T-helper 2 cell treated with Interferon-gamma antibody and Interleukin-4, amounts not matched to agents 5 μg/mL and 100 μg/mL, for 36 hours (primary cell): ENCODE measurements at regions not wholly inside any gene's neighbourhood (a gene's known extent, or its start where the extent isn't known, plus 50 kb on each side); places are given as distances from the start of the nearest gene placed in this dataset.
A peak's percentile ranks its signal among the peaks of the same experiment; 100 is the strongest.
"Not testable (repeated sequence)": the region's sequence is repeated elsewhere in the genome, so short reads cannot be mapped to it uniquely, and the experiment has no call there.

Experiments
- DNase-seq: peaks from one replicate; pipeline ENCODE4 v3.0.0; 2021; ENCODE audit warnings: low spot score
- H3K27ac Mint-ChIP-seq: one replicate; pipeline ENCODE4 v1.8.0; 2021; ENCODE audit warnings: mild to moderate bottlenecking, mixed read lengths
- H3K27me3 Mint-ChIP-seq: one replicate; pipeline ENCODE4 v1.8.0; 2021; ENCODE audit warnings: low read depth, mixed read lengths
- H3K36me3 Mint-ChIP-seq: one replicate; pipeline ENCODE4 v1.8.0; 2021; ENCODE audit warnings: low read depth, mixed read lengths
- H3K4me1 Mint-ChIP-seq: one replicate; pipeline ENCODE4 v1.8.0; 2021; ENCODE audit warnings: low read depth, mixed read lengths
- H3K4me3 Mint-ChIP-seq: one replicate; pipeline ENCODE4 v1.8.0; 2022; ENCODE audit warnings: mild to moderate bottlenecking, moderate library complexity, mixed read lengths
- H3K9me3 Mint-ChIP-seq: one replicate; pipeline ENCODE4 v1.8.0; 2021; ENCODE audit warnings: mixed read lengths

- peak; percentile 15 for DNase-seq
- peaks cover 21% of the 10 kb centered on the region for H3K4me1 Mint-ChIP-seq
- peak overlapping the region; percentile 39 for H3K27ac Mint-ChIP-seq
- H3K27me3 Mint-ChIP-seq = peaks cover 21% of the 10 kb centered on the region
- H3K36me3 Mint-ChIP-seq, H3K9me3 Mint-ChIP-seq, H3K4me3 Mint-ChIP-seq: not testable (repeated sequence)
Observed at GRCh38 chr15:39262995-39263772, 317.7 kb upstream of the THBS1 start.

GRCh38 chr15:39265261-39265660 lies 315.6 kb upstream of the THBS1 start:
- Mint-ChIP-seq H3K4me3 (no peak overlapping the region), H3K36me3 (no peaks in the 10 kb centered on the region), H3K27ac (no peak overlapping the region), H3K4me1 (peaks cover 21% of the 10 kb centered on the region), H3K9me3 (no peaks in the 10 kb centered on the region), H3K27me3 (peaks cover 20% of the 10 kb centered on the region)
- no peak for DNase-seq

GRCh38 chr15:39266890-39267289 lies 314.0 kb upstream of the THBS1 start:
- Mint-ChIP-seq H3K4me3 (no peak overlapping the region), H3K9me3 (no peaks in the 10 kb centered on the region), H3K27ac (no peak overlapping the region), H3K27me3 (peaks cover 11% of the 10 kb centered on the region), H3K36me3 (no peaks in the 10 kb centered on the region), H3K4me1 (peaks cover 19% of the 10 kb centered on the region)
- no peak for DNase-seq

GRCh38 chr15:39267685-39268084 lies 313.2 kb upstream of the THBS1 start:
- peaks cover 12% of the 10 kb centered on the region for H3K4me1 Mint-ChIP-seq
- DNase-seq = no peak
- no peak overlapping the region for H3K4me3 Mint-ChIP-seq
- H3K27ac Mint-ChIP-seq = no peak overlapping the region
- H3K27me3 Mint-ChIP-seq = peaks cover 8% of the 10 kb centered on the region
- H3K9me3 Mint-ChIP-seq = no peaks in the 10 kb centered on the region
- H3K36me3 Mint-ChIP-seq = no peaks in the 10 kb centered on the region

- Mint-ChIP-seq H3K27me3 (peaks cover 8% of the 10 kb centered on the region), H3K4me3 (no peak overlapping the region), H3K4me1 (peaks cover 5% of the 10 kb centered on the region), H3K9me3 (no peaks in the 10 kb centered on the region), H3K27ac (no peak overlapping the region), H3K36me3 (no peaks in the 10 kb centered on the region)
- DNase-seq = no peak
Observed at GRCh38 chr15:39269352-39269751, 311.5 kb upstream of the THBS1 start.

DNA sequence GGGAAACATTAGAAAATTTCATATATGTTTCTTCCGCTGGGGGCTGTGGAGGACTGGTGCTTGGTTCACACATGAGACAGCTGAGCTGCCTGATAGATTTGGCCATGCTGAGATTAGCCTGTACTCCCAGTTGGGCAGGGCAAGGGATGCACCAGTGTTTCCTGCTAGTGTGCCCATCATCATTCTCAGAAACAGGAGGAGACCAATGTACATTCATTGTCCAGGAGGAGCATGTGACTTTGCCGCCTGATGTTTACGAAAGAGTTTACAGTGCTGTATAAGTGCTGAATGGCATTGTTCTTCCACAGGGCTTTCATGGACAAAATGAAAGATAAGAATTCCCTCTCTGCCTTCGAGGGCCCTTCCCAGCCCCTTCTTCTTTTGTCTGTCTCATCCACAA lies 311.1 kb upstream of the THBS1 start:
- no peaks in the 10 kb centered on the region for H3K36me3 Mint-ChIP-seq
- H3K4me1 Mint-ChIP-seq = peaks cover 5% of the 10 kb centered on the region
- no peak overlapping the region for H3K27ac Mint-ChIP-seq
- H3K9me3 Mint-ChIP-seq = no peaks in the 10 kb centered on the region
- H3K27me3 Mint-ChIP-seq = peaks cover 8% of the 10 kb centered on the region
- no peak for DNase-seq
- H3K4me3 Mint-ChIP-seq = no peak overlapping the region

DNA sequence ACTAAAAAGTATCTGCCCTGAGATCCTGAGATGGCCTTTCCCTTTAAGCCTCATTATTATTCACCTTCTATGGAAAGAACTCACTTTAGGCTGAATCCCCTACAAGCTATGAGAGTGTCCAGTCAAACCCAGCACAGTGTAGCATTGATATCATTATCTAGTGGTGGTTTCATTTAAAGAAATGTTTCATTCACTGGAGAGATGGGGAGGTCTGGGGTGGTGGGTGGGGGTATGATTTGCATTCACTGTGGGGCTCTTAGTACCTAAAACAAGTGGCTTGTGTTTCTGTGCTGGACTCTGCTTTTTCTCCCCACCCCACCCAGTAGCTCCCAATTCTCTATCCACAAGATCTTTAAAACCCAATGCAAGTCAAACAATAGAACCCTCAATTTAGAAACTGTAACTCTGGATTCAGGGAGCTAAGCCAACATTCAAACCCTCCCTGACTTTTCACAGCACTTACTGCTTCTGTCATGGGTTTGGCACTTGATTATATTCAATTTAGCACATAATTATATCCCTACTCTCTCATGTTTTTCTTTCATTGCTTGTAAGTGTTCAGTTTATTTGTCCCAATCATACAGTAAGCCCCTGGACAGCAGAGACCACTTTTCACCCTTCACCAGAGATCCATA lies 310.5 kb upstream of the THBS1 start:
- Mint-ChIP-seq H3K9me3 (no peaks in the 10 kb centered on the region), H3K27ac (no peak overlapping the region), H3K27me3 (peaks cover 8% of the 10 kb centered on the region), H3K4me1 (peaks cover 5% of the 10 kb centered on the region), H3K36me3 (no peaks in the 10 kb centered on the region), H3K4me3 (no peak overlapping the region)
- DNase-seq = no peak

- H3K27ac Mint-ChIP-seq = no peak overlapping the region
- no peak for DNase-seq
- H3K4me1 Mint-ChIP-seq = peaks cover 5% of the 10 kb centered on the region
- H3K27me3 Mint-ChIP-seq = peaks cover 8% of the 10 kb centered on the region
- H3K36me3 Mint-ChIP-seq = no peaks in the 10 kb centered on the region
- no peak overlapping the region for H3K4me3 Mint-ChIP-seq
- H3K9me3 Mint-ChIP-seq = no peaks in the 10 kb centered on the region
Observed at GRCh38 chr15:39270934-39271333, 309.9 kb upstream of the THBS1 start.

- no peaks in the 10 kb centered on the region for H3K36me3 Mint-ChIP-seq
- peaks cover 1% of the 10 kb centered on the region for H3K4me1 Mint-ChIP-seq
- no peak for DNase-seq
- no peaks in the 10 kb centered on the region for H3K9me3 Mint-ChIP-seq
- no peak overlapping the region for H3K27ac Mint-ChIP-seq
- H3K27me3 Mint-ChIP-seq = peaks cover 3% of the 10 kb centered on the region
- no peak overlapping the region for H3K4me3 Mint-ChIP-seq
Observed at GRCh38 chr15:39272901-39273300, 308.0 kb upstream of the THBS1 start.

GRCh38 chr15:39273717-39274411 lies 307.0 kb upstream of the THBS1 start:
- Mint-ChIP-seq H3K9me3 (no peaks in the 10 kb centered on the region), H3K27me3 (peaks cover 5% of the 10 kb centered on the region), H3K36me3 (no peaks in the 10 kb centered on the region), H3K27ac (no peak overlapping the region), H3K4me1 (no peaks in the 10 kb centered on the region), H3K4me3 (no peak overlapping the region)
- DNase-seq = no peak

DNA sequence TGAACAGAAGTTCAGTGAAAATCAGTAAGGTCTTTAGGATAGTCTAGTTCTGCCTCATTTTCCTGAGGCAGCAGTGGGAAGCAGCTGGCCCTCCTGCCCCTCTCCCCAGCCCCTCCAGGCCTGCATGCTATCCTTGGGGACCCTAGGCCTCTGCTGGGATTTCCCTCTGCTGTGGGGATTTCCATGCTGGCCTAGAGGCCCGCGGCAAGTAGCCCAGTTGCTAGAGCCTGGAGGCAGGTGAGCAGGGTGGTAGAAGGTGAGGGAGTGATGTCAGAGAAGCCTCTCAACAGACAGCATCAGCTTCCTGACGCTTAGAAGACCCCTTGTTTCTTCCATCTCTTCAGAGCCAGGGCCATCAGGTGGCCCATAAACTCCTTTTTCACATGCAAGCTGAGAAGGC lies 305.8 kb upstream of the THBS1 start:
- H3K27me3 Mint-ChIP-seq = peaks cover 5% of the 10 kb centered on the region
- H3K9me3 Mint-ChIP-seq = no peaks in the 10 kb centered on the region
- no peak overlapping the region for H3K27ac Mint-ChIP-seq
- H3K36me3 Mint-ChIP-seq = no peaks in the 10 kb centered on the region
- DNase-seq = no peak
- H3K4me1 Mint-ChIP-seq = no peaks in the 10 kb centered on the region
- H3K4me3 Mint-ChIP-seq = no peak overlapping the region

DNA sequence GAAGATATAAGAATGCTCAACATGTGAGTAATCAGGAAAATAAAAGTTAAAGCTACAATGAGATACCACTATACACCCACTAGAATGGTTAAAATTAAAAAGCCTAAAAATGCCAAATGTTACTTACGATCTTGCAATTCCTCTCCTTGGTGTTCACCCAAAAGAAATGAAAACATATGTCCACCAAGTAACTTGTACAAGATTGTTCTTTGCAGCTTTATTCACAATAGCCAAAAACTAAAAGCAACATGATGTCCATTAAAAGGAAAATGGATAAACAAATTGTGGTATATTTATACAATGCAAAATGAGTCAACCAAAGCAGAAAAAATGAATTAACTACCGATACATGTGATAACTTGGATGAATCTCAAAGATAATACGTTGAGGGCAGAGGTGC lies 301.6 kb upstream of the THBS1 start:
- DNase-seq = no peak
- no peaks in the 10 kb centered on the region for H3K9me3 Mint-ChIP-seq

DNA sequence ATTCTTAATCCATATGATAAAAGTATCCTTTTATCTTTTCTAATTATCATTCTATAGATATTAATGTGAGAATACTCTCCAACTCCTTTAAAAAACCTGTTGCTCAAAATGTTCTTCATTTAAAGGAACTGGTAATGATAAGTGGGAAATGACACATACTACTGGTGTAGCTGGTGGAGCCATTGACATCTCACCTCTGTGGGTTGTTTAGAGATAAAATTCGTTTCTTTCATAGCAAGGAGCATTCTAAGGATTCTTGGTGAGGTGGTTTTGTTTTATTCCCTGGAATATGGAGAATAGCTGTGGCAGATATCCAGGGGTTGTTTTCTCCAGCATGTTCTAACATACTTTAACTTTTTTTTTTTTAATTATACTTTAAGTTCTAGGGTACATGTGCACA lies 299.8 kb upstream of the THBS1 start:
- Mint-ChIP-seq H3K36me3 (no peaks in the 10 kb centered on the region), H3K27me3 (peaks cover 17% of the 10 kb centered on the region), H3K27ac (no peak overlapping the region), H3K4me1 (no peaks in the 10 kb centered on the region), H3K4me3 (no peak overlapping the region), H3K9me3 (no peaks in the 10 kb centered on the region)
- no peak for DNase-seq

More for the DNA sequence above, 301.6 kb upstream of the THBS1 start:
- H3K27ac Mint-ChIP-seq = no peak overlapping the region
- H3K4me3 Mint-ChIP-seq = no peak overlapping the region
- H3K4me1 Mint-ChIP-seq = no peaks in the 10 kb centered on the region
- peaks cover 9% of the 10 kb centered on the region for H3K27me3 Mint-ChIP-seq
- H3K36me3 Mint-ChIP-seq = no peaks in the 10 kb centered on the region

- H3K4me1 Mint-ChIP-seq = no peaks in the 10 kb centered on the region
- no peak for DNase-seq
- H3K36me3 Mint-ChIP-seq = no peaks in the 10 kb centered on the region
- peaks cover 29% of the 10 kb centered on the region for H3K27me3 Mint-ChIP-seq
- no peak overlapping the region for H3K27ac Mint-ChIP-seq
- H3K9me3 Mint-ChIP-seq = no peaks in the 10 kb centered on the region
- H3K4me3 Mint-ChIP-seq = no peak overlapping the region
Observed at GRCh38 chr15:39282663-39283208, 298.1 kb upstream of the THBS1 start.
